HFFc6 (cell line): ENCODE measurements at regions not wholly inside any gene's neighbourhood (a gene's known extent, or its start where the extent isn't known, plus 50 kb on each side); places are given as distances from the start of the nearest gene placed in this dataset.
"Not testable (repeated sequence)": the region's sequence is repeated elsewhere in the genome, so short reads cannot be mapped to it uniquely, and the experiment has no call there.

Source experiments
- DNase-seq: peaks from one replicate; pipeline ENCODE4 v3.0.0-alpha.2; 2018
- H3K27ac Mint-ChIP-seq: 2 replicates; pipeline ENCODE4 v1.8.0; 2020; ENCODE audit warnings: mild to moderate bottlenecking, mixed read lengths
- H3K27me3 Mint-ChIP-seq: 2 replicates; pipeline ENCODE4 v1.8.0; 2021; ENCODE audit warnings: mild to moderate bottlenecking, moderate library complexity, mixed read lengths; ENCODE audit not compliant: insufficient read depth
- H3K36me3 Mint-ChIP-seq: 2 replicates; pipeline ENCODE4 v1.8.0; 2021; ENCODE audit warnings: low read depth, mixed read lengths
- H3K4me1 Mint-ChIP-seq: 2 replicates; pipeline ENCODE4 v1.8.0; 2020; ENCODE audit warnings: low read depth, mixed read lengths
- H3K4me3 Mint-ChIP-seq: 2 replicates; pipeline ENCODE4 v1.8.0; 2020; ENCODE audit warnings: mild to moderate bottlenecking, moderate library complexity, mixed read lengths
- H3K9me3 Mint-ChIP-seq: 2 replicates; pipeline ENCODE4 v1.8.0; 2020; ENCODE audit warnings: mild to moderate bottlenecking, mixed read lengths
- TF ChIP-seq, protein P1 (sequence below): fragments of 200-600 bp; sonication (generic); IDR thresholded peaks from 2 replicates; pipeline ENCODE4 v1.5.0; 2021; ENCODE audit warnings: antibody characterized with exemption, mild to moderate bottlenecking

DNA sequence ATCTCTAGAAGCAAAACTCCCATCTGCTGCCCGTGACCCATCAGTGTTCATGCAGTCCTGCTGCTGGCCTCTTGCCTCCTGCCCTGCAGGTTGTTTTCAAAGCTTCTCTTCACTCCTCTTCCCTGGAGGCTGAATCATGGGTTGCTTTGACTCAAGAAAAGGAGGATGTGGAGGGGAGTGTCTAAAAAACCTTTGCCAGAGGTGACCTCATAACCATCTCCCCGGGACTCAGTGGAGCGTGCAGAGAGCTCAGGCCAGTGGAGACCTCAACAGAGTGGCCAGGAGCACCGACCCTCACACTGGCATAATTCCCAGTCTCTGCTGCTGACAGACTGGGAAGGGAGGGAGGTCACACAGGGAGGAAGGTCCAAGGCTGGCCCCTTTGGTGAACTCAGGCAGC, 60.9 kb upstream of the ITGA11 start:
- TF ChIP-seq, protein P1, sequence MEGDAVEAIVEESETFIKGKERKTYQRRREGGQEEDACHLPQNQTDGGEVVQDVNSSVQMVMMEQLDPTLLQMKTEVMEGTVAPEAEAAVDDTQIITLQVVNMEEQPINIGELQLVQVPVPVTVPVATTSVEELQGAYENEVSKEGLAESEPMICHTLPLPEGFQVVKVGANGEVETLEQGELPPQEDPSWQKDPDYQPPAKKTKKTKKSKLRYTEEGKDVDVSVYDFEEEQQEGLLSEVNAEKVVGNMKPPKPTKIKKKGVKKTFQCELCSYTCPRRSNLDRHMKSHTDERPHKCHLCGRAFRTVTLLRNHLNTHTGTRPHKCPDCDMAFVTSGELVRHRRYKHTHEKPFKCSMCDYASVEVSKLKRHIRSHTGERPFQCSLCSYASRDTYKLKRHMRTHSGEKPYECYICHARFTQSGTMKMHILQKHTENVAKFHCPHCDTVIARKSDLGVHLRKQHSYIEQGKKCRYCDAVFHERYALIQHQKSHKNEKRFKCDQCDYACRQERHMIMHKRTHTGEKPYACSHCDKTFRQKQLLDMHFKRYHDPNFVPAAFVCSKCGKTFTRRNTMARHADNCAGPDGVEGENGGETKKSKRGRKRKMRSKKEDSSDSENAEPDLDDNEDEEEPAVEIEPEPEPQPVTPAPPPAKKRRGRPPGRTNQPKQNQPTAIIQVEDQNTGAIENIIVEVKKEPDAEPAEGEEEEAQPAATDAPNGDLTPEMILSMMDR = no peak
- no peaks in the 10 kb centered on the region for H3K36me3 Mint-ChIP-seq
- DNase-seq = peak; percentile 22
- no peak overlapping the region for H3K27ac Mint-ChIP-seq
- H3K4me1 Mint-ChIP-seq = peaks cover 16% of the 10 kb centered on the region
- H3K27me3 Mint-ChIP-seq = peaks cover 43% of the 10 kb centered on the region
- no peaks in the 10 kb centered on the region for H3K9me3 Mint-ChIP-seq
- H3K4me3 Mint-ChIP-seq = no peak overlapping the region

DNA sequence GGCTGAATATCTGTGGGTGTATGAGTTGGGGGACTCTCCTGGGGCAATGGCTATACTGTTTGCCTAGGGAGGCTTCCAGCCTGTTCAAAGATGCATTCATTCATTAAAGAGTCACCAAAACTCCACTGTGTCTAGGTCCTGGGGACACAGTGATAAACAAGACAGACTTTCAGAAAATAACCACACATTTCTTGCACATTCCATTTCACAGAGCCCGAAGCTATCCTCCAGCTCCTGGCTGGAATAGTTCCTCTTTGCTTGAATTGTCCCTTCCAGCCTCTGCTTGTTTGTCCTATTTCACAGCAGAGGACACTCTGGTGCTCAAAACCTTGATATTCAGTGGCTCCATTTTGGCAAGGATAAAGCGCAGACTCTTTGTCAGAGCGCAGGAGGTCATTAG, 61.7 kb upstream of the ITGA11 start:
- TF ChIP-seq, protein P1 = no peak
- Mint-ChIP-seq H3K27ac (no peak overlapping the region), H3K36me3 (no peaks in the 10 kb centered on the region), H3K4me1 (peaks cover 12% of the 10 kb centered on the region), H3K4me3 (no peak overlapping the region), H3K9me3 (no peaks in the 10 kb centered on the region), H3K27me3 (peaks cover 39% of the 10 kb centered on the region)
- no peak for DNase-seq

DNA sequence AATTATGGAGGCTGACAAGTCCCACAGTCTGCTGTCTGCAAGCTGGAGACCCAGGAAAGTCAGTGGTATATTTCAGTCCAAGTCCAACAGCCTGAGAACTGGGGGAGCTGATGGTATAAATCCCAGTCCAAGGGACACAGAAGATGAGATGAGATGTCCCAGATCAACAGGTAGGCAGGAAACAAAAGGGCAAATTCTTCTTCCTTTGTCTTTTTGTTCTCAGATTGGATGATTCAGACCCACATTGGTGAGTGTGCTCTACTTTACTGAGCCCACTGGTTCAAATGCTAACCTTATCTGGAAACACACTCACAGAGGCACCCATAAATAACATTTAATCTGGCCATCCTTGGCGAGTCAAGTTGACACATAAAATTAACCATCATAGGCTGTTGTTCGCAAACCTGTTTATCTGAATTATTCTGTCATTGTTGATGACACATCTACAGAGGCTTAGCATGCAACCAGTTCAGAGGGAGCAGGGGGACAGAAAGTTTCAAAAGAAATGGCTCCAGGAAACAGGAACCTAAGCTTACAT, 62.7 kb upstream of the ITGA11 start:
- Mint-ChIP-seq H3K9me3 (no peaks in the 10 kb centered on the region), H3K27me3 (peaks cover 35% of the 10 kb centered on the region), H3K27ac (no peak overlapping the region), H3K4me3 (no peak overlapping the region), H3K36me3 (no peaks in the 10 kb centered on the region), H3K4me1 (peaks cover 14% of the 10 kb centered on the region)
- no peak for DNase-seq
- TF ChIP-seq, protein P1 = no peak

DNA sequence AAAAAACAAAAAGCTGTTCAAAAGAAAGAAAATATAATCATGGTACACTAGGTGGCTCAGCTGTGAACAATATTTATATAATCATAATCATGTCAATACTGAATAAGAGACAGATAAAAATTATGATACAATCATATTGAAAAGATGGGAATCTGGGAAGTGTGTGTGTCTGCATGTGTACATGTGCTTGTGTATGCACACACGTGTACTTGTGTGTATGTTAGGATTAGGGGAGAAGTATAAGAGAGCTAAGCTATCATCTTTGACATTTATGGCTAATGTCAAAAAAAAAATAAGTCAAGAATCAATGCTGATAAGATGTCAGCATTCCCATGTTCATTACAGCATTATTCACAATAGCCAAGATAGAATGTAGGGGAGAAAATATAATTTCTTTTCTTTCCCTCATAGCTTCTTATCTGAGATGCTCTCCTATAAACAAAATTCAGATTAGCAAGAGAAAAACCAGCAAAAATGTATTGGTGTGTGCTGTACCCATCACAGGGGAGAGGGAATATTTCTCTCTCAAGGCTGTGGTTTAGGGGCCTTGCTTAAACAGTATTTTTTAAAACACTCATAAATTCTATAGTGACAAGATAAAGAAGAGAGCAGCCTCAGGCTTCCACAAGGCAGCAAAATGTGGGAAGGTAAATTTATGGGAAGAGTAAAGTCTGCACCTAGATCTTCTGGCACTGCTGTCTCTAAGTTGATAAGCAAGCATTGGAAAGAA, 63.4 kb upstream of the ITGA11 start:
- Mint-ChIP-seq H3K9me3 (no peaks in the 10 kb centered on the region), H3K27ac (no peak overlapping the region), H3K27me3 (peaks cover 36% of the 10 kb centered on the region), H3K36me3 (no peaks in the 10 kb centered on the region), H3K4me1 (peaks cover 21% of the 10 kb centered on the region), H3K4me3 (no peak overlapping the region)
- DNase-seq = no peak
- TF ChIP-seq, protein P1 = no peak

DNA sequence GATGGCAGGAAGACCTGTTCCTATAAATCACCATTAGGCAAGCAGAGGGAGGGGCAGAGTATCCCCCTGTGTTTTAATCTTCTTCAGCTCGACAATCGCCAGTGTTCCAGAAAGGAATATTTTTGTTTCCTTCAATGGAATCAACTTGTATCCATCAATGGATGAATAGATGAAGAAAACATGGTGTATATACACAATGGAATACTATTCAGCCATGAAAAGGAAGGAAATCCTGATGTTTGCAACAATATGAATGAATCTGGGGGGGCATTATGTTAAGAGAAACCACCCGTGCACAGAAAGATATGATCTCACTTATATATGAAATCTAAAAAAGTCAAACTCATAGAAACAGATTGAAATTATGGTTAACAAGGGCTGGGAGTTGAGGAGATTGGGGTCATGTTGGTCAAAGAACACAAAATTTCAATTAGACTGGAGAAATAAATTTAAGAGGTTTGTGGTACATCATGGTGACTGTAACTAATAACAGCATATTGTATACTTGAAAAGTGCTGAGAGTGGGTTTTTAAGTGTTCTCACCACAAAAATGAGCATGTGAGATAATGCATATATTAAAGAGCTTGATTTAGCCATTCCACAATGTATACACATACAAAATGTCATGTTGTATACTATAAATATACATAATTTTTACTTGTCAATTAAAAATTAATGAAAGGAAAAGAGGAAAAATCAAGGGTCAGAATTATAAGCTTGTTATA, 64.2 kb upstream of the ITGA11 start:
- DNase-seq = no peak
- peaks cover 21% of the 10 kb centered on the region for H3K4me1 Mint-ChIP-seq
- H3K4me3 Mint-ChIP-seq = no peak overlapping the region
- peaks cover 36% of the 10 kb centered on the region for H3K27me3 Mint-ChIP-seq
- TF ChIP-seq, protein P1 = no peak
- no peaks in the 10 kb centered on the region for H3K9me3 Mint-ChIP-seq
- H3K36me3 Mint-ChIP-seq = no peaks in the 10 kb centered on the region
- no peak overlapping the region for H3K27ac Mint-ChIP-seq

DNA sequence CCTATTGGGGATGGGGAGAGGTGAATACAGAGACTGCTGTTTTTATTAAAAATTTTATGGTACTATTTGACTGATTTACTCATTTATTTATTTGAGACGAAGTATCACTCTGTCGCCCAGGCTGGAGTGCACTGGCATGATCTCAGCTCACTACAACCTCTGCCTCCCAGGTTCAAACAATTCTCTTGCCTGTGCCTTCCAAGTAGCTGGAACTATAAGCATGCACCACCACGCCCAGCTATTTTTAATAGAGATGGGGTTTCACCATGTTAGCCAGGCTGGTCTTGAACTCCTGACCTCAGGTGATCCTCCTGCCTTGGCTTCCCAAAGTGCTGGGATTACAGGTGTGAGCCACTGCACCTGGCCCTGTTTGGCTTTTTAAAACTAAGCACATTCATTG, 64.8 kb upstream of the ITGA11 start:
- H3K4me3 Mint-ChIP-seq, H3K27ac Mint-ChIP-seq, H3K36me3 Mint-ChIP-seq, H3K9me3 Mint-ChIP-seq, DNase-seq: not testable (repeated sequence)
- peaks cover 35% of the 10 kb centered on the region for H3K27me3 Mint-ChIP-seq
- H3K4me1 Mint-ChIP-seq = peaks cover 21% of the 10 kb centered on the region
